ENCODE measurements at regions not wholly inside any gene's neighbourhood (a gene's known extent, or its start where the extent isn't known, plus 50 kb on each side); places are given as distances from the start of the nearest gene placed in this dataset.

DNA sequence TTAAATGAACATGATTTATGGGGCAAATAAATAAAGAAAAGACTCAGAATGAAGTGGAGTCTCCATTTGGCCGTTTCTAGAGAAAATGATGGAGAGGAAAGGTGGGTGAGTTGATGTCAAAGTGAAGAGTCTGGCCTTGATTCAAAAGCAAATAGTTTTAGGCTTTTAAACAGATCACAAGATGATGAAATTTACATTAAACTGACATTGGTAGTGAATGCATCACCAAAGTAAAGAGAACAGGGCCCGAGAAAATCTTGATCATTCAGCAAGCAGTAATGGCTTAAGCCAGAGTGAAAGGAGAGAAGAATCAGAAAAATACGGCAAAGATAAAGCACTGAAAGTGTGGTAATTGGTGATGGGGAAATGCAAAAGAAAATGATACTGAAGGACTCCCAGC, 460.0 kb upstream of the SGCD start:
- no peak for DNase-seq (ENCODE audit: low read depth)

DNA sequence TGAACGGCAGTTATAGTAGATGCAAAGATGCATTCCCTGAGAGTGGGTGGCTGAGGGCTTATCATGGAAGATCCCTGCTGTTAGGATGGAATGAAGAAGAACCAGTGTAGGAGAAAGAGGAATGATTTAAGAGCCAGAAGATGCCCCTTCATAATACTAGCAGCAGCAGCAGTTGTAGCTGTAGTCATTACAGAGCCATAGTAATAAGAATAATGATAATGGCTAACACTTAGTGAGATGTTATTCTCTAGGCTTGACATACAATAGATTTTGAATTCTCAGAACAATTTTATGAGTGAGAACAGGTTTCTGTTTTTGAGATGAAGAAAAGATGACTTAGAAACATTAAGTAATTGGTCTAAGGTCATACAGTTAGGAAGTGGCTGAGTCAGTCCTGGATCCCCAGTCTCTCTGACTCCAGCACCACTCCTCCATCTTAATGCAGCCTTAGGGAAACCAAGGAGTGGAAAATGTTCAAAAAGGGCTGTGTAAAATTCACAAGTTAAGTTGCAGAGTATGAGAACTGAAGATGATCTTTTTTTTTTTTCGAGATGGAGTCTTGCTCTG, 459.4 kb upstream of the SGCD start:
- DNase-seq (ENCODE audit: low read depth): no peak

DNA sequence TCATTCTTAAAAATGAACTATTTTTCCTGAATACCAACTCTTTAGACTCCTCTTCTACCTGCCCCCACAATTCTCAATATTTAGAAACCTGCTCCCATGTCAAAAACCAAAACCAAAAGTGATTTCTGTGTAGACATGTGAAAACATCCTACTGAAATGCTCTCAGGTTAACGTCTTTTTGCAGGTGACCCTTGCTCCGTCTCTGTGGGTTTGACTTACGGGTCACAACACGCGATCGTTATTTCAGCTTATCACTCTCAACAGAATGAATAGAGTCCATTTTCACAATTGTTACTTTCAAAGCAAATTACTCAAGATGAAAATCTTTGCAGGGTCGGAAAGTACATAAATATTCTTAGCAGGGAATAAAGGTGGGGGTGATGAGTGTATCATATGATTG, 456.3 kb upstream of the SGCD start:
- no peak for DNase-seq (ENCODE audit: low read depth)

DNA sequence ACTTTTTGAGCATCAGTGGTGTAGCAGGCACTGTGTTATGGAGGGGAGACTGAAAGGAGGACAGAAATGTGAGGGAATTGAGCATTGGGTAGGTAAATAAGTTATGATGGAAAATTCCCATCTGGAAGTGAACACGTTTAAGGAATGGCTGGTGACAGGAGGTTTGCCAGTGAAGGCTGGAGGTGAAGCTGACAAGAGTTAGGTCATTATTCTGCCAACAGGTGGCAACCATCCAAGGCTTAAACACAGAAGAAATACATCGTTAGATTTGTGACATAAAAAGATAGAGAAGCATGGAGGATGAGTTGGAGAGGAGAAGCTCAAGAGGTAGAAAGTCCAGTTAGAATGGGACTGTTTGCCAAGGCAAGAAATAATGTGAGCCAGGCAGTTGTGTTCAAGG, 455.3 kb upstream of the SGCD start:
- no peak for DNase-seq (ENCODE audit: low read depth)

DNA sequence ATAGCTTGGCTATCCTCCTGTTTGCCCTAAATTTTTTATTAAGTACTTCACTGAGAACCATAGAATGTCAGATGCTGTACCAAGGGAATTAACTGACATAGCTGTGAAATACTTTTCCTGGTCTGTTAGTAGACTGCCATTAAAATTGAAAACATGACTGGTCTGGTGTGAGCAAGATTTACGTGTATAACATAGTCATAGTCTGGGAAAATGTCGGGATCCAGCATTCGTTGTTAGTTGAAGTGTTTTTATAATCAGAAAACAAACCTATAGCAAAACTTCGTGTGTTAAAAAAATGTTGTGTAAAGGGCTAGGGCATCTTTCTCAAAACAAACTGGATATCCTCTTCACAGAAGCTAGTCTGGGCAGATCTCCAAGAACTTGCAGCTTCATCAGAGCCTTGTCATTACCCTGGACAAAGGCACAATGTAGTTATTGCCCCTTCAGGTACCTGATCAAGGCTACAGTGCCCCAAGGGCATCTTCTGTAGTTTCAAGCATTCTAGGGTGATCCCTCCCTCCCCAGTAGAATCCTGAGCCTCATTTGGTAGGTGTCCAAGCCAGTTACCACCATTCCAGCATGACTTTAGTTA, 454.2 kb upstream of the SGCD start:
- no peak for DNase-seq (ENCODE audit: low read depth)

DNA sequence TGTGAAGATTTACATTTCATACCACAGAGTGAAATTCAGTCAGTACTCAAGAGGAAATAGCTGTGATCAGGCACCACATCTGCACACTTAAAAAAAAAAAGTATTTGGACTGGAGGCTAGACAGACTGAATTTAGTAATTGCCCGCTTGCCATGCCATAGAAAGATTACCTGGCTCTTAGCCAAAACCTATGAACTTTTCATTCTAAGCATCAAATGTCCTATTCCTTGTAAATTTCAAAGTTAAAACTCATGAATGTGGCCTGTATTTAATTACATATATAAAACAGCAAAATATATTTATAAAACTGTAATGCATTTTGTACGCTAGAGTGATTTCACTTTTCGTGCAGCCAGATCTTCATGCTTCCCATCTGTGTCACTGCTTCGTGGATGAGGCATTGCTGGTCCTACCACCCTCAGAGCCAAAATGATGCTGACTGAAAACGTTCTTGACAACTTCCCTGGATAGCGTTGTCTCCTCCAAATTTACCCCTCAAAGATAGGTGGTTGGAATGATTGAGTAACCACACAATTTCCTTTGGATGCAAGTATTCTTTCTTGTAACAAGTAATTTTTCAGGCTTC, 447.9 kb upstream of the SGCD start:
- DNase-seq (ENCODE audit: low read depth): no peak

DNA sequence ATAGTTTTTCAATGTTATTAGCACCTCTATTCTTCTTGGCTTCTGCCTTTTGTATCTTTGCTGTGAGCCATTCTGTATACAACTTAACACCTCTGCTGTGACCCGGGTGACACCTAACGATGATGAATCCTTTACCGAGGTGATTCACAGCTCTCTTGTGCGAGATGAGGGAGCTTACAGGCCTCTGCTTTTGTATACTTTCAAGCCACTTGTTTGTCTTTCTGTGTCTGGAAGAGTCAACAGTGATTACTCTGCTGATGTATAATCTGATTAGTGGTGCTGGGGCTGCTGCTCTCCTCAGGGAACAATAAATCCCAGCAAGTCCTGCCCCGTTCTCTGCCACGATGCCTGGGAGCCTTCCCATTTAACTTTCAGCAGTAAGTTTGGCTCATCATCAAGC, 442.9 kb upstream of the SGCD start:
- no peak for DNase-seq (ENCODE audit: low read depth)

DNA sequence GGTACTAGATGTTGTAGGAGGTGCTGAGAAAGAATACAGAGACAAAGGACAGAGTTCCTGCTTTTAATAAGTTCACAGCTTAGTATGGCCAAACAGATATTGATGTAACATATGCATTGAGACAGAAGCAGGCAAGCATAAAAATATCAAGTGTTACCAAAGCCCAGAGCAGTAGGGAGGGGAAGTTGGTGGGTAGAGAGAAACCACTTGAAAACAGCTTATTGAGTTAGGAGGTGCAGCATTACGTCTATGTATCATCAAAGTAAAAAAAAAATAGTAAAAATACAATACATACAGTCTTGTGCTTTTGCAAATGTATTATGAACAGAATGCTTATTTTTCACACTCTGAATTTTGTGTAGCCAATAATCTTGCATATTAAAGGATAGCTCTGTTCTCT, 441.8 kb upstream of the SGCD start:
- no peak for DNase-seq (ENCODE audit: low read depth)

DNA sequence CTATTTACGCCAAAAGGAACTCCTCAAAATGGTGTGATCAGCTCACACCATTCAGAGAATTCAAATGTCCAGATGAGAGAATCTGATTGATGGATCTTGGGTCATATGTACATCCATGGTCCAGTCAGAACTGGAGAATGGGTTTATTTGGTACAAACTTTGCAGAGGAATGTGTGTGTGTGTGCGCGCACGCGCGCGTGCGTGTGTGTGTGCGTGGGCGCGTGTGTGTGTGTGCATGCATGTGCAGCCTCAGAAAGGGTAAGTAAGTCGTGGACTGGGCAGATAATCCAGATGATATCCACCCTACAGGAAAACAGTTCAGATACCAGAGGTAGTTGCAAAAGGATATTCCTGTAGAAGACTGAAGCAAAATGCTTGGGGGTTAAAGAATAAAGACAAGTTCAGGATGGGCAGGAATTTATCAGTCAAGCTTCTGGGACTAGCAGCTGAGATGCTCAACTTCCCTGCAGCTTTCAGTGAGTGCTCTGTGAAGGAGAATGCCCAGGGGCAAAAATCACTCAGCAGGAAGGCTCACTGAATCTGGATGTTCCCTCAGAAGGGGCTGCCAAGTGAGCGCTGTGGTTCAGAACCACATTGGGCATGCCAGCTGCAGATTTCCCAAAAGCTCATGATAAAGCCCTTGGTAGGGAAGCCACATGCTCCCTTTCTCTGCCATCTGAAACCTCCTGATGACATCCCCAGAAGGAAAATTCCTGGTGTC, 440.5 kb upstream of the SGCD start:
- no peak for DNase-seq (ENCODE audit: low read depth)

DNA sequence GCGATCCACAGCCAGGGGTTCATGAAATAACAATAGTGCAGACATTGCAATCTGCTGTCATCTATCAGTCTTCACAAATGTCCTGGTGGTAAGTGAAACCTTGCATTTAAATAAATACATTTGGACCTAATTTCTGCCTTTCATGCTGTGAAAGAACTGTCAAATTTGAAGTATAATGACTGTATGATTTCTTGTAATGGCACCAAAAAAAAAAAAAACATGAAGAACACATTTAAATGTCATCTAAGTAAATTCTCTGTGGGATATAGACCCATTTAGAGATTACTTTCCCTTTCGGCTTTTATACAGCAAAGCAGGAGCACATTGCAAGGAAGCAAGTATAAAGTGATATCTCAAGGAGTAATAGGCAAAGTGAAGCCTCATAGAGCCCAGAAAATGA, 431.5 kb upstream of the SGCD start:
- DNase-seq (ENCODE audit: low read depth): no peak

DNA sequence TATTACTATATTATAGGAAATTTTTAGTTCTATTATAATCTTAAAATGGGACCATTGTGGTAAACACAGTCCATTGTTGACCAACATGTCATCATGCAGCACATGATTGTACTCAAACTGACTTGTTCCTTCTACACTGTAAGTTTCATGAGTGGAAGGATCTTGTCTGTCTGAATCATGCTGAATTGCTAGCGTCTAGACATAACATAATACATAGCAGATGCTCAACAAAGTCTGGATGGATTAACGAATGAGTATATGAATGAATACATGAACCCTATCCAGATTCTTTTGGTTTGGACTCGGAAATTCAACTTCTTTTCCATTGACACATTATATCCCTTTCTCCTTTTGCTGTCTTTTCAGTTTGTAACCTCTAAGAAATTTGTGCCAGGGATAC, 429.2 kb upstream of the SGCD start:
- DNase-seq (ENCODE audit: low read depth): no peak

DNA sequence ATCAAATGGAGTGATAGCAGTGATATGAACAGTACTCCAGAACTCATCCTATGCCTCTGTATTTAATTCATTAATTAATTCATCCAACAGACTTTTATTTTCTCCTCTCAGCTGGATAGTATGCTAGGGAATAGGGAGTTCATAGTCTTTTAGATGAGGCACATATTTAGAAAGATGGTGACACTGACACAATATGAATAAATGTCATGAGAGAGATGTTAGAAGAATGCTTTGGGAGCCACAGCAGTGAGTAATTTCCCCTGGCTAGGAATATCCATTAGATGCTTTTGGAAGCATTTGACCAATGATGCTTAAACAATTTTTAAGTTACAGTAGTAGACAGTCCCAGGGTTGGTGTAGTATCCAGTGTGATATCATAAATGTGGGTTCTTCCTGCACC, 428.7 kb upstream of the SGCD start:
- no peak for DNase-seq (ENCODE audit: low read depth)

DNA sequence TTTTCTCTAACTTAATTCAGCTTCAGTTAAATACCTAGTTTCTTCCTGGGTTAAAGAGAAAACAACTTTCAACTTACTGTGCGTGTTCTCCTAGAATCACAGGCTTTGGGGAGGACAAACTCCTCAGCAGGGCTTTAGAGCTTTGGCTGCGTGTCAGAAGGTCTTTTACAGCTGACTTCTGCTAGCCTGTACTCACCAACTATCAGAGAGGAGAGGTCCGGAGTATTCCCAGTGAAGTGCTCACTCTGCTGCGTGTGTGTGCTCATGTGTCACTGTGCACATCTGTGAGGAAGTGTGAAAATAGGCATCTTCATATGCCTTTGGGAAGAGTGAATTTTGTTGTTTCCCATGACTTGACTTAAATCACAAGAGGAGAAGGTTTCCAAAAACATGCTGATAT, 423.2 kb upstream of the SGCD start:
- no peak for DNase-seq (ENCODE audit: low read depth)

DNA sequence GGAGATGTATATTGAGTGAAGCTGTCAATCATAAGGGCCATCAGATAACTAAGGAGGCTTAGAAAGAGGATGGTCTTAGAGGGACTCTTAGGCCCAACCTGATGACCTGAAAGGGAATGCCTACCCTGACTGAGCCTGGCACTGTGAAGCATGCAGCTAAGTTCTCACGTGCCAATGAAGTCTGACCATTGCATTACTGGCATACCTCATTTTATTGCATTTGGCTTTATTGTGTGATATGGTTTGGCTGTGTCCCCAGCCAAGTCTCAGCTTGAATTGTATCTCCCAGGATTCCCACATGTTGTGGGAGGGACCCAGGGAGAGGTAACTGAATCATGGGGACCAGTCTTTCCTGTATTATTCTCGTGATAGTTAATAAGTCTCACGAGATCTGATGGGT, 421.6 kb upstream of the SGCD start:
- DNase-seq (ENCODE audit: low read depth): no peak

DNA sequence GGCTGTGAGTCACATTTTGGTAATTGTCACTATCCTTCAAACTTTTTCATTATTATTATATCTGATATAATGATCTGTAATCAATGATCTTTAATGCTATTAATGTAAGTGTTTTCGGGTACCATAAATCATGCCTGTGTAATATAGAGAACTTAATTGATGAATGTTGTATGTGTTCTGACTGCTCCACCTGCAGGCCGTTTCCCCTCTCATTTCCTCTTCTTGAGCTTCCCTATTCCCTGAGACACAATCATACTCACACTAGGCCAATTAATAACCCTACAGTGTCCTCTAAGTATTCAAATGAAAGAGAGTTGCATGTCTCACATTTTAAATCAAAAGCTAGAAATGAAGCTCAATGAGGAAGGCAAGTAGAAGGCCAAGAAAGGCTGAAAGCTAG, 420.9 kb upstream of the SGCD start:
- no peak for DNase-seq (ENCODE audit: low read depth)

DNA sequence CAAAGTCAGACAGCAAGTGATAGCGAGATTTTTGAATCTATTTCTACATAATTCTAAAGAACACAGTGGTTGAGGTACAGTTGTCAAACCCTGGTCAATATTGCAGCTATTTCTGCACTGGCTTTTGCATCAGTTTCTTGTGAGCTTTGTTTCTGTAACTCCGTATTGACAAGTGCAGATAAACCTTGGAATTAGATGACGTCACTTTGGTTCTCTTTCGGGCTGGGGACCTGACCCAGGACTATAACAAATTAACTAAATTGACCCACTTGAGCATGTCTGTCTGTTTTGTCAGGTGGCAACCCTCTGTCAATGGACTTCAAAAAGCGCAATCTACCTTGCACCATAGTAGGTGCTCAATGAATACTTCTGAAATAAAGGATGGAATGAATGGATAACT, 418.4 kb upstream of the SGCD start:
- DNase-seq (ENCODE audit: low read depth): no peak

DNA sequence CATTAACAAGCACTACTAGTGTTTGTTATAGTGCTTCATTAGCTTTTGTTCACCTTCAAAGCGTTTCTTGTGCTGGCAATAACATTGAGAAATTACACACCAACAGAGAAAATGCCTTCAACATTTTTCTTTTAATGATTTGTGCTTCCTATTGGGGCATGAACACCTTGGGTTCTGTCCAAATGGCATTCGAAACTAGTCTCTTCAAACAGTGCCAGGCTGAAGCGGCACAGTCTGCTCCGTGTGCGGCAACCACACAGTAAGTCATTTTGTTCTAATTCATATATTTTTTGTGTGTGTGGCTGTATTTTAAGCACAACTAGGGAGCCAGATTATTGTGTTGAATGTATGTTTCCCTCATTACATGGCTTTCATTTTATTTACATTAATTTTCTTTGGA, 414.7 kb upstream of the SGCD start:
- no peak for DNase-seq (ENCODE audit: low read depth)

DNA sequence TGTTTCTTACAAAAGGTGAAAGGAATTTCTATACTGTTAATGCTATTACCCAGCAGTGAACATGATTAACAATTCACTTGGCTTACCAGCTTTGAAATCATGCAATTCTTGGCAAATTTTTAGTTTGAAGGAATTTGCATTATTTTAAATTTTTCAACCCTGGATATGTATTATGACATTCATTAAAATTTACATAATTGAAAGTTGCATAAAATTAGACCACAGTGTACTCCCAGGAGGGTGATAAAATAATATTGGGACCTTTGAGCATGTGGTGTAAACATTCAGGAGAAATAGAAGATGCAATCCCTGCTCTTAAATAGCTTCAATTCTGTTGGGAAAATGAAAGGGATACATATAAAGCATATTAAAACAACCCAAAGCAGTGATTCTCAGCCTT, 412.2 kb upstream of the SGCD start:
- no peak for DNase-seq (ENCODE audit: low read depth)

DNA sequence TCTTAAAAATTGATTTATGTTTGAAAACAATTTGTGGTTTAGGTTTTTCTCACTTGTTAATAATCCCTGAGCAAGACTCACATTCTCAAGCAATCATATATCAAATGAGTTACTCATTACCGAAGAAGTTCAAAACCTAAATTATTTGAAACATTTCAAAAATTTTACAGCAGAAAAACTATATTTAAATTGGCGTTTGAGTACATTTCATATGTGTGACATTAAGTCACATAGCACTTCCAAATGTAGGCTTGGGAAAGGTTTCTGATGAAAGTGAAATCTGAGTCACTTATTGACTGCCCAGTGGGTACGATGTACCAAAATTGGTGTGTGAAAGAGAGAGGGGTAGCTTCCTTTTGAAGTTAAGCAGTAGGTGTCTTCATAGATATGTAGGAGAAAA, 411.4 kb upstream of the SGCD start:
- no peak for DNase-seq (ENCODE audit: low read depth)

DNA sequence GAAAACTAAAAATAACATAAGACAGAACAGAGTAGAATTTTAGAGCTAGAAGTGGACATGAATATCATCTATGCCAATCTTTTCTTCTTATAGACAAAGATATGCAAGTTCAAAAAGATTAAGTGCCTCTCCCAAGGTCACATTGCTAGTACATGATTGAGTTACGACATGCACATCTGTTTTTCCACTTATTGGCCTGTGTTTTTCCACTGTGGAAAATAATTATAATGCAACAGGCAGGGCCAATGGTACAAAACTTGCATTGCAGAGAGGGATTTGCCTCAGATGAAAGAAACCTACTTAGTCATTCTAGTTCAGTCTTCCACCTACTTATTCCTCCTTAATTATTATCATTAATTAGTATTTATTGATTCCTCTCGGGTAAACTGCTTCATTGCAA, 407.8 kb upstream of the SGCD start:
- DNase-seq (ENCODE audit: low read depth): no peak

DNA sequence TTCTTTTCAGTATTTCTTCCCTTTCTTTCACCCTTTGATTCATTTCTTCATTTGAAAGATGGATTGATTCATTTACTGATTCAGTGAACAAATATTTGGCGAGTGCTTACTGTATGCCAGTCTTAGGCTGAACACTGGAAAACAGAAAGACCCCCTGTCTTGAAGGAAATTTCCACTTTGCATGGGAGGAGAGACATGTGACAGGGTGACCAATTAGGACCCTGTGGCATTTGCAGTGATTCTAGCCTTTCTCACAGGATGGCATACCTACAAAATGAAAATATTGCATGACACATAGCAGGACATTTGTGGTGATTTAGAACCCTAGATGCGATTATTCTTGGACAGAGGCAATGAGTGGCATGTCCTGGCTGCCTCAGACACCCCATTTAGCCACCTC, 407.2 kb upstream of the SGCD start:
- no peak for DNase-seq (ENCODE audit: low read depth)

DNA sequence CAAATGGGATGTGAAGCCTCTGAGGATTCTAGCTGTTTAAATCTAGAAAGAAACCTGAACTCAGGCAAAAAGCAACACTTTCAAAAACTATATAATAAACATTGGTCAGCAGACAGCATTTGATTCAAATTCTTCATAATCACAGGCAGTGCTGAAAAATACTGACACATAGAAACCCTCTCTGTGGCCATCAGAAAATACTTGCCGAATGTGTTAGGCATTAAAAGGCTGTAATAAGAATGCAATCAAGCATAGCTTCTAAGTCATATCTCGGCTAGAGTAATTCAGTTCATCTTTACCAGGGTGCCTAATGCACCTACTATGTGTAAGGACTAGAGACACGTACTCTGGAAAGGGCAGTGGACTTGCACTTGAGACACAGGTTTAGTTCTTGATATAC, 405.3 kb upstream of the SGCD start:
- no peak for DNase-seq (ENCODE audit: low read depth)

DNA sequence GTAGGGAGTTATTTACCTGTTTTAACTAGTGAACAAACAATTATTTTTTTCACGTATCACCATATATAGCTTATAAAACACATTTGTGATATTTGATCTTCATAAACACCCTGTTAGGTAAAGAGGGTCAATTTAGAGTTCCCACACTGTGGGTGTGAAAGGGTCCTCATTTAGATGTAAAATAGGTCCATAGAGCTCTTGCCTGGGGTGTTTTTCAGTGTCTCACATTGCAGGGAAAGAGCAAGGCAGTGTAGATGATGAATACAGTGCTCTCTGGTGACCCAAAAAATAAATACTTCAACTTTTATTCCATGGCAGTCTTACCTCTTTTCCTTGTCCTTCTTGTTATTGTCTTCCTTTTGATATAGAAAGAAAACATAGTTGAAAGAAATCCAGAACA, 403.2 kb upstream of the SGCD start:
- no peak for DNase-seq (ENCODE audit: low read depth)

DNA sequence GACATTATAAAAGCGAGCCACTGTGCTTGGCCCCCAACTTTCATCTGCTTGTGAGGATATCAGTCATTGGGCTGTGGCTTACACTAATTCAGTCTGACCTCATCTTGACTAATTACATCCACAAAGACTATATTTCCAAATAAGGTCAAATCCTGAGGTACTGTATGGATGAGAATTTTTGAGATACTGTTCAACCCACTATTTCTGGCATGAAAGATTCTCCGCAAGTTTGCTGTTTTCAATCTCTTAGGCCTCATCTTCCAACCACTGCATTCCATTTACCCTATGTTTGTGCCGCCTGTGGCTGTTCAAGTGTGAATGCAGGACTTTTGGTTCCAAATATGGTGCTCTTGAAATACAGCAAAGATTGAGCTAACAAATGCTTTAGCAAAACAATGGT, 400.9 kb upstream of the SGCD start:
- DNase-seq (ENCODE audit: low read depth): no peak

All from non-pigmented ciliary epithelial cell (primary cell).